Pancreas (tissue), 10 donors: ENCODE measurements at regions not wholly inside any gene's neighbourhood (a gene's known extent, or its start where the extent isn't known, plus 50 kb on each side); places are given as distances from the start of the nearest gene placed in this dataset.

ENCODE experiments used
- ATAC-seq, 4 donors: fragments of 200-7000 bp; cut with Tn5 transposase; one replicate each; pipeline versions ENCODE4 v1.8.0 to v1.9.1; 2020; ENCODE audit warnings: mild to moderate bottlenecking in 4 of 4, moderate library complexity in 4 of 4
- DNase-seq, 6 donors: peaks; one replicate each; pipeline ENCODE4 v3.0.0-alpha.2; 2020
- FAIRE-seq: peaks from 2 replicates; lab custom pipeline; 2012; peaks lifted over from hg19 to GRCh38; lab: Jason Lieb, UNC
- H3K27ac ChIP-seq, 4 donors: fragments of 200-600 bp; sonication (generic); 1 replicate in 3 of 4; 2 replicates in 1 of 4; pipeline versions ENCODE4 v1.5.0 to v1.8.0; 2020
- H3K27me3 ChIP-seq, 4 donors: fragments of 200-600 bp; one replicate each; pipeline ENCODE4 v1.8.0; 2021
- H3K36me3 ChIP-seq, 3 donors: fragments of 200-600 bp; sonication (generic) in 1 of 3; one replicate each; pipeline versions ENCODE4 v1.5.0 to v1.8.0; 2020 to 2021
- H3K4me1 ChIP-seq, 3 donors: fragments of 200-600 bp; one replicate each; pipeline ENCODE4 v1.8.0; 2021
- H3K4me3 ChIP-seq, 4 donors: fragments of 200-600 bp; sonication (generic) in 2 of 4; one replicate each; pipeline versions ENCODE4 v1.5.0 to v1.8.0; 2020 to 2021
- H3K9me3 ChIP-seq, 4 donors: fragments of 200-600 bp; one replicate each; pipeline ENCODE4 v1.8.0; 2021
- CTCF ChIP-seq, 4 donors: fragments of 200-600 bp; sonication (generic) in 3 of 4; IDR thresholded peaks; one replicate each; pipeline versions ENCODE4 v1.5.0 to v1.8.0; 2021; ENCODE audit warnings: antibody characterized with exemption in 4 of 4
- WGBS, 2 donors: extraction: QIAGEN DNeasy Blood & Tissue Kit; methylation state at CpG; one replicate each; pipeline ENCODE4 v1.1.7; 2013; 5-methylcytosine and 5-hydroxymethylcytosine counted together
- intact Hi-C, 3 donors: fragments of 100-400 bp; cut with DNase I; formaldehyde crosslinking; loops; one replicate each; pipeline versions ENCODE4 v1.11.1 to v1.14.2; 2022
- donor health status: healthy with polysubstance abuse.
- donor health status: DM: no; HTN: no; CAD: no; lungs with moderate emphysema.
- donor health status: DM: no; HTN: no; CAD: no.
- donor health status: control.
- donor health status: control.
- donor health status: Bipolar disorder and iron deficiency.
- donor health status: DM: yes; HTN: yes; CAD: no.
- donor health status: DM: no; HTN: no; CAD: no.
- donor health status: DM: no; HTN: no; CAD: no.
- donor health status: DM: yes; HTN: yes; CAD: no.

GRCh38 chr13:78993792-78994191 lies 334.8 kb upstream of the OBI1 start:
- Histone ChIP-seq H3K9me3 (no peaks in the 10 kb centered on the region), H3K27me3 (no peaks in the 10 kb centered on the region), H3K4me1 (no peaks in the 10 kb centered on the region), H3K27ac (no peak overlapping the region), H3K36me3 (no peaks in the 10 kb centered on the region), H3K4me3 (no peak overlapping the region)
- no peak for TF ChIP-seq CTCF (IDR thresholded peaks at IDR 0.05)
- WGBS, 2 donors: 33 to 36% methylated on average over 2 of the region's 2 CpGs
- intact Hi-C loops: no loop called here
- DNase-seq (no peak), FAIRE-seq (no peak), ATAC-seq (no peak)

- no peak overlapping the region for H3K27ac ChIP-seq
- intact Hi-C loops: no loop called here
- H3K9me3 ChIP-seq: no peaks in the 10 kb centered on the region
- H3K36me3 ChIP-seq: no peaks in the 10 kb centered on the region
- no peaks in the 10 kb centered on the region for H3K4me1 ChIP-seq
- DNase-seq: no peak
- TF ChIP-seq CTCF (IDR thresholded peaks at IDR 0.05): no peak
- no peak for ATAC-seq
- 50 to 59% methylated on average over 4 of the region's 4 CpGs for WGBS, 2 donors
- no peak for FAIRE-seq
- peaks cover 0 to under 1% (median 0%) of the 10 kb centered on the region in 4 donors for H3K27me3 ChIP-seq
- H3K4me3 ChIP-seq: no peak overlapping the region
Observed at GRCh38 chr13:78981913-78982312, 323.0 kb upstream of the OBI1 start.

- no peaks in the 10 kb centered on the region for H3K9me3 ChIP-seq
- H3K4me1 ChIP-seq: no peaks in the 10 kb centered on the region
- no peak overlapping the region for H3K4me3 ChIP-seq
- 58 to 69% methylated on average over 5 of the region's 5 CpGs for WGBS, 2 donors
- FAIRE-seq: no peak
- ATAC-seq: no peak
- TF ChIP-seq CTCF (IDR thresholded peaks at IDR 0.05): no peak
- H3K27me3 ChIP-seq: no peaks in the 10 kb centered on the region
- no peak overlapping the region for H3K27ac ChIP-seq
- DNase-seq: no peak
- no peaks in the 10 kb centered on the region for H3K36me3 ChIP-seq
- intact Hi-C loops: loop anchor here in 2 of 3 donors (5.0 kb wide), 2 partner anchors 837 to 842 kb away; no protein-coding TSS in a partner anchor
Observed at GRCh38 chr13:78979349-78979748, 320.4 kb upstream of the OBI1 start.

- no peaks in the 10 kb centered on the region for H3K4me1 ChIP-seq
- no peak overlapping the region for H3K4me3 ChIP-seq
- peak in 3 of 4 donors; percentile 59 to 64 (median 63) for TF ChIP-seq CTCF (IDR thresholded peaks at IDR 0.05)
- ATAC-seq (peak; percentile 40 to 89 (median 86)), DNase-seq (peak in 3 of 6 donors; percentile 9 to 45 (median 17)), FAIRE-seq (peak; percentile 74)
- H3K36me3 ChIP-seq: no peaks in the 10 kb centered on the region
- H3K9me3 ChIP-seq: no peaks in the 10 kb centered on the region
- WGBS, 2 donors: 13 to 19% methylated on average over 2 of the region's 2 CpGs
- no peaks in the 10 kb centered on the region for H3K27me3 ChIP-seq
- intact Hi-C loops: loop anchor here in 2 of 3 donors (5.0 kb wide), 2 partner anchors 836 to 841 kb away; no protein-coding TSS in a partner anchor
- no peak overlapping the region for H3K27ac ChIP-seq
Observed at GRCh38 chr13:78978381-78978998, 319.5 kb upstream of the OBI1 start.

GRCh38 chr13:78977311-78977710 lies 318.4 kb upstream of the OBI1 start:
- no peak overlapping the region for H3K27ac ChIP-seq
- ATAC-seq: no peak
- no peaks in the 10 kb centered on the region for H3K4me1 ChIP-seq
- 78 to 79% methylated on average over 3 of the region's 3 CpGs for WGBS, 2 donors
- DNase-seq: no peak
- no peak for FAIRE-seq
- H3K4me3 ChIP-seq: no peak overlapping the region
- intact Hi-C loops: loop anchor here in 2 of 3 donors (5.0 kb wide), 2 partner anchors 835 to 840 kb away; no protein-coding TSS in a partner anchor
- TF ChIP-seq CTCF (IDR thresholded peaks at IDR 0.05): no peak
- no peaks in the 10 kb centered on the region for H3K27me3 ChIP-seq
- no peaks in the 10 kb centered on the region for H3K9me3 ChIP-seq
- no peaks in the 10 kb centered on the region for H3K36me3 ChIP-seq
